B cell (primary cell): ENCODE measurements at regions not wholly inside any gene's neighbourhood (a gene's known extent, or its start where the extent isn't known, plus 50 kb on each side); places are given as distances from the start of the nearest gene placed in this dataset.

Experiments used
- ATAC-seq: fragments of 200-7000 bp; cut with Tn5 transposase; one replicate; pipeline ENCODE4 v1.10.0; 2021; ENCODE audit warnings: low read depth, mild to moderate bottlenecking, moderate number of reproducible peaks, moderate library complexity
- CTCF ChIA-PET: fragments of 350-600 bp; sonication (Branson Sonifier 250); formaldehyde crosslinking; loops from one replicate; lab custom pipeline; 2021; ENCODE audit warnings: antibody characterized with exemption, inconsistent platforms; lab: Charles Lee
- POLR2A ChIA-PET: fragments of 350-600 bp; sonication (Branson Sonifier 250); formaldehyde crosslinking; loops from one replicate; lab custom pipeline; 2021; ENCODE audit warnings: antibody characterized with exemption; lab: Charles Lee
- DNase-seq: peaks from one replicate; pipeline ENCODE4 v3.0.0; 2013
- H2AFZ ChIP-seq: 2 replicates; pipeline ENCODE4 v1.6.1; 2012; ENCODE audit warnings: mild to moderate bottlenecking, low read depth, low read length; ENCODE audit not compliant: insufficient read depth, poor library complexity, severe bottlenecking
- H3K27ac ChIP-seq, 2 donors: 1 replicate in 1 of 2; 2 replicates in 1 of 2; pipeline ENCODE4 v1.5.1; 2012 to 2013; ENCODE audit warnings: low read length in 2 of 2, mild to moderate bottlenecking in 2 of 2, moderate library complexity in 1 of 2
- H3K27me3 ChIP-seq, 4 experiments: fragments of 200-600 bp in 1 of 4; sonication (generic) in 1 of 4; replicated peaks in 1 of 4; 1 replicate in 2 of 4; 2 replicates in 2 of 4; pipeline versions ENCODE4 v1.6.1 to v1.7.0; 2013 to 2016; ENCODE audit warnings: low read length in 3 of 4, mild to moderate bottlenecking in 2 of 4, mixed read lengths in 1 of 4, moderate library complexity in 1 of 4; ENCODE audit not compliant: insufficient read depth in 4 of 4, control insufficient read depth in 3 of 4; ENCODE audit errors: control extremely low read depth in 1 of 4
- H3K36me3 ChIP-seq, 2 experiments: replicated peaks in 1 of 2; 1 replicate in 1 of 2; 2 replicates in 1 of 2; pipeline versions ENCODE4 v1.6.1 to v1.7.1; 2013; ENCODE audit warnings: low read length in 1 of 2; ENCODE audit not compliant: insufficient read depth in 2 of 2, control insufficient read depth in 1 of 2; ENCODE audit errors: control extremely low read depth in 1 of 2, extremely low read depth in 1 of 2
- H3K4me1 ChIP-seq, 2 donors: fragments of 200-600 bp in 1 of 2; sonication (generic) in 1 of 2; 1 replicate in 1 of 2; 2 replicates in 1 of 2; pipeline versions ENCODE4 v1.5.1 to v1.6.1; 2013 to 2017; ENCODE audit warnings: low read length in 2 of 2; ENCODE audit not compliant: control insufficient read depth in 2 of 2, insufficient read depth in 2 of 2
- H3K4me2 ChIP-seq: replicated peaks from 2 replicates; pipeline ENCODE3; 2012; ENCODE audit warnings: mild to moderate bottlenecking, low read depth, low read length; ENCODE audit not compliant: poor library complexity, severe bottlenecking
- H3K4me3 ChIP-seq, 5 experiments: fragments of 200-600 bp in 1 of 5; sonication (generic) in 1 of 5; 1 replicate in 3 of 5; 2 replicates in 2 of 5; pipeline versions ENCODE4 v1.5.1 to v1.7.0; 2011 to 2016; ENCODE audit warnings: low read length in 4 of 5, mild to moderate bottlenecking in 4 of 5, low read depth in 2 of 5, control low read depth in 1 of 5, moderate library complexity in 1 of 5; ENCODE audit not compliant: insufficient read depth in 1 of 5; ENCODE audit errors: control extremely low read depth in 1 of 5, extremely low read depth in 1 of 5
- H3K79me2 ChIP-seq: fragments of 200-600 bp; sonication (generic); one replicate; pipeline ENCODE4 v1.6.0; 2016; ENCODE audit warnings: low read length; ENCODE audit not compliant: control insufficient read depth, insufficient read depth
- H3K9ac ChIP-seq: fragments of 200-600 bp; sonication (generic); 2 replicates; pipeline ENCODE4 v1.6.1; 2017; ENCODE audit warnings: mild to moderate bottlenecking, low read length, moderate library complexity
- H3K9me3 ChIP-seq, 3 donors: one replicate each; pipeline versions ENCODE4 v1.6.1 to v1.7.1; 2013; ENCODE audit warnings: low read length in 2 of 3; ENCODE audit not compliant: control insufficient read depth in 2 of 3, insufficient read depth in 1 of 3; ENCODE audit errors: control extremely low read depth in 1 of 3
- H4K20me1 ChIP-seq: 2 replicates; pipeline ENCODE4 v1.6.0; 2012; ENCODE audit warnings: mild to moderate bottlenecking, low read length; ENCODE audit not compliant: insufficient read depth, control insufficient read depth, poor library complexity, severe bottlenecking
- H3K27ac Mint-ChIP-seq: one replicate; pipeline ENCODE4 v1.8.0; 2021; ENCODE audit warnings: mixed read lengths
- H3K27me3 Mint-ChIP-seq: one replicate; pipeline ENCODE4 v1.8.0; 2021; ENCODE audit warnings: mixed read lengths
- H3K4me1 Mint-ChIP-seq: one replicate; pipeline ENCODE4 v1.8.0; 2021; ENCODE audit warnings: mixed read lengths
- H3K4me3 Mint-ChIP-seq: one replicate; pipeline ENCODE4 v1.8.0; 2021; ENCODE audit warnings: mixed read lengths
- H3K9me3 Mint-ChIP-seq: one replicate; pipeline ENCODE4 v1.8.0; 2022; ENCODE audit warnings: mixed read lengths; ENCODE audit not compliant: insufficient read depth
- CTCF ChIP-seq: fragments of 200-600 bp; IDR thresholded peaks from one replicate; pipeline ENCODE4 v1.8.0; 2022; ENCODE audit warnings: antibody characterized with exemption, mild to moderate bottlenecking
- EZH2 ChIP-seq: IDR thresholded peaks from 2 replicates; pipeline ENCODE4 v1.6.1; 2012; ENCODE audit warnings: borderline replicate concordance, low read depth, mild to moderate bottlenecking, moderate library complexity, low read length; ENCODE audit not compliant: insufficient read depth, poor library complexity, severe bottlenecking
- WGBS: methylation state at CpG from one replicate; pipeline ENCODE4 v1.1.5; 2013; ENCODE audit warnings: missing lambda C conversion rate; ENCODE audit not compliant: insufficient coverage; 5-methylcytosine and 5-hydroxymethylcytosine counted together
- intact Hi-C: fragments of 100-400 bp; cut with micrococcal nuclease; formaldehyde crosslinking; loops from one replicate; pipeline ENCODE4 v1.10.0; 2022

- no peaks in the 10 kb centered on the region for H3K9me3 Mint-ChIP-seq
- H3K27me3 ChIP-seq, result no peaks in the 10 kb centered on the region
- no peak overlapping the region for H3K9ac ChIP-seq
- H3K4me1 ChIP-seq, result no peaks in the 10 kb centered on the region
- H3K27ac ChIP-seq, result no peak overlapping the region
- intact Hi-C loops, result no loop called here
- no peak for ATAC-seq
- H3K4me3 ChIP-seq, result no peak overlapping the region
- H3K36me3 ChIP-seq, result no peaks in the 10 kb centered on the region
- no peak overlapping the region for H3K27ac Mint-ChIP-seq
- no peak overlapping the region for H3K4me3 Mint-ChIP-seq
- H2AFZ ChIP-seq, result no peak overlapping the region
- TF ChIP-seq CTCF (no peak), EZH2 (no peak)
- no peaks in the 10 kb centered on the region for H4K20me1 ChIP-seq
- POLR2A ChIA-PET, result no interaction called here
- CTCF ChIA-PET, result interaction anchor here (1.0 kb wide), 1 partner anchor 90 kb away, joined by 3 read pairs; no protein-coding TSS in a partner anchor
- WGBS, result 75% methylated on average over 1 of the region's 1 CpG
- peaks cover 2% of the 10 kb centered on the region for H3K4me1 Mint-ChIP-seq
- H3K79me2 ChIP-seq, result no peaks in the 10 kb centered on the region
- no peak for DNase-seq
- peaks cover 14% of the 10 kb centered on the region for H3K27me3 Mint-ChIP-seq
- no peak overlapping the region for H3K4me2 ChIP-seq
- no peaks in the 10 kb centered on the region for H3K9me3 ChIP-seq
Measured at GRCh38 chr4:15366721-15367120, 61.1 kb upstream of the C1QTNF7 start.

- 37% methylated on average over 3 of the region's 3 CpGs for WGBS
- Mint-ChIP-seq H3K4me1 (peaks cover 2% of the 10 kb centered on the region), H3K4me3 (no peak overlapping the region), H3K27ac (no peak overlapping the region), H3K9me3 (no peaks in the 10 kb centered on the region), H3K27me3 (peaks cover 12% of the 10 kb centered on the region)
- Histone ChIP-seq H3K36me3 (no peaks in the 10 kb centered on the region), H3K4me3 (no peak overlapping the region), H3K27me3 (no peaks in the 10 kb centered on the region), H3K4me1 (no peaks in the 10 kb centered on the region), H4K20me1 (no peaks in the 10 kb centered on the region), H3K4me2 (no peak overlapping the region), H2AFZ (no peak overlapping the region), H3K9me3 (no peaks in the 10 kb centered on the region), H3K79me2 (no peaks in the 10 kb centered on the region), H3K27ac (no peak overlapping the region), H3K9ac (no peak overlapping the region)
- CTCF ChIA-PET, result no interaction called here
- intact Hi-C loops, result no loop called here
- TF ChIP-seq CTCF (no peak), EZH2 (no peak)
- DNase-seq, result no peak
- ATAC-seq, result no peak
- POLR2A ChIA-PET, result no interaction called here
Measured at GRCh38 chr4:15368856-15369255, 59.0 kb upstream of the C1QTNF7 start.
